SK-N-SH treated with all-trans-retinoic acid at 6 μM for 48 hours (cell line): ENCODE measurements at regions not wholly inside any gene's neighbourhood (a gene's known extent, or its start where the extent isn't known, plus 50 kb on each side); places are given as distances from the start of the nearest gene placed in this dataset.

Experiments used
- ATAC-seq: fragments of 200-7000 bp; cut with Tn5 transposase; 3 replicates; pipeline ENCODE4 v1.9.1; 2020; ENCODE audit warnings: mild to moderate bottlenecking, moderate library complexity
- ARNTL ChIP-seq: fragments of 450-650 bp; formaldehyde crosslinking; IDR thresholded peaks from 2 replicates; pipeline ENCODE4 v1.5.0; 2020; ENCODE audit warnings: low read depth, mild to moderate bottlenecking, moderate library complexity, borderline replicate concordance
- BACH2 ChIP-seq: fragments of 250-450 bp; sonication (Bioruptor Pico); IDR thresholded peaks from 2 replicates; pipeline ENCODE4 v1.9.0; 2021; ENCODE audit warnings: mild to moderate bottlenecking, borderline replicate concordance
- CREB5 ChIP-seq: fragments of 250-450 bp; sonication (Bioruptor Pico); IDR thresholded peaks from 2 replicates; pipeline ENCODE4 v1.5.1; 2020; ENCODE audit warnings: low read depth, mild to moderate bottlenecking, moderate library complexity
- CSDC2 ChIP-seq: fragments of 250-450 bp; sonication (Bioruptor Pico); IDR thresholded peaks from 2 replicates; pipeline ENCODE4 v1.5.0; 2020; ENCODE audit warnings: mild to moderate bottlenecking, moderate library complexity
- CSRNP3 ChIP-seq: fragments of 250-450 bp; sonication (Bioruptor Pico); IDR thresholded peaks from 2 replicates; pipeline ENCODE4 v1.5.1; 2021; ENCODE audit warnings: mild to moderate bottlenecking, moderate library complexity
- ESRRG ChIP-seq: fragments of 250-450 bp; sonication (Bioruptor Pico); IDR thresholded peaks from 2 replicates; pipeline ENCODE4 v1.6.1; 2021; ENCODE audit warnings: mild to moderate bottlenecking
- ISL1 ChIP-seq: fragments of 250-450 bp; sonication (Bioruptor Pico); IDR thresholded peaks from 2 replicates; pipeline ENCODE4 v2.1.2; 2022; ENCODE audit warnings: mild to moderate bottlenecking, moderate library complexity
- OSR1 ChIP-seq: fragments of 250-450 bp; sonication (Bioruptor Pico); IDR thresholded peaks from 2 replicates; pipeline ENCODE4 v1.8.0; 2022; ENCODE audit warnings: moderate library complexity, mild to moderate bottlenecking, inconsistent platforms
- PATZ1 ChIP-seq: fragments of 250-450 bp; sonication (Bioruptor Pico); IDR thresholded peaks from 2 replicates; pipeline ENCODE4 v1.8.0; 2020; ENCODE audit warnings: mild to moderate bottlenecking, moderate library complexity, borderline replicate concordance
- POU6F1 ChIP-seq: fragments of 250-450 bp; sonication (Bioruptor Pico); IDR thresholded peaks from 2 replicates; pipeline ENCODE4 v1.8.0; 2021; ENCODE audit warnings: low read depth, mild to moderate bottlenecking, moderate library complexity, borderline replicate concordance
- PPARA ChIP-seq: fragments of 250-450 bp; sonication (Bioruptor Pico); IDR thresholded peaks from 2 replicates; pipeline ENCODE4 v1.5.0; 2020; ENCODE audit warnings: mild to moderate bottlenecking, borderline replicate concordance
- SNAI2 ChIP-seq: fragments of 250-450 bp; sonication (Bioruptor Pico); IDR thresholded peaks from 2 replicates; pipeline ENCODE4 v1.5.0; 2020; ENCODE audit warnings: mild to moderate bottlenecking, moderate library complexity
- TCF4 ChIP-seq: fragments of 250-450 bp; sonication (Bioruptor Pico); IDR thresholded peaks from 2 replicates; pipeline ENCODE4 v1.8.0; 2021; ENCODE audit warnings: mild to moderate bottlenecking, moderate library complexity, borderline replicate concordance
- TOX ChIP-seq: fragments of 250-450 bp; sonication (Bioruptor Pico); IDR thresholded peaks from 2 replicates; pipeline ENCODE4 v1.8.0; 2021; ENCODE audit warnings: mild to moderate bottlenecking, moderate library complexity, borderline replicate concordance
- TSHZ2 ChIP-seq: fragments of 250-450 bp; sonication (Bioruptor Pico); IDR thresholded peaks from 2 replicates; pipeline ENCODE4 v1.5.0; 2020; ENCODE audit warnings: mild to moderate bottlenecking, moderate library complexity
- ZC3H10 ChIP-seq: fragments of 250-450 bp; sonication (Bioruptor Pico); IDR thresholded peaks from 2 replicates; pipeline ENCODE4 v1.5.1; 2021; ENCODE audit warnings: mild to moderate bottlenecking, moderate library complexity
- ZFP3 ChIP-seq: fragments of 250-450 bp; sonication (Bioruptor Pico); IDR thresholded peaks from 2 replicates; pipeline ENCODE4 v1.5.0; 2020; ENCODE audit warnings: mild to moderate bottlenecking, moderate library complexity
- ZFP30 ChIP-seq: fragments of 450-650 bp; formaldehyde crosslinking; IDR thresholded peaks from 2 replicates; pipeline ENCODE4 v1.5.0; 2022; ENCODE audit warnings: mild to moderate bottlenecking, moderate library complexity
- ZNF565 ChIP-seq: fragments of 450-650 bp; formaldehyde crosslinking; conservative IDR thresholded peaks from 2 replicates; pipeline ENCODE4 v1.5.0; 2020; ENCODE audit warnings: low read depth, mild to moderate bottlenecking, moderate library complexity
- ZNF70 ChIP-seq: fragments of 450-650 bp; formaldehyde crosslinking; IDR thresholded peaks from 2 replicates; pipeline ENCODE4 v1.5.0; 2020; ENCODE audit warnings: mild to moderate bottlenecking, moderate library complexity
- ZNF8 ChIP-seq: fragments of 450-650 bp; formaldehyde crosslinking; IDR thresholded peaks from 2 replicates; pipeline ENCODE4 v1.5.0; 2020; ENCODE audit warnings: mild to moderate bottlenecking, moderate library complexity

- TF ChIP-seq SNAI2 (CRISPR knock-in tag) (no peak), ZC3H10 (CRISPR knock-in tag) (no peak), ARNTL (no peak), PPARA (CRISPR knock-in tag) (no peak), ESRRG (no peak), ZFP3 (no peak), BACH2 (CRISPR knock-in tag) (no peak), TCF4 (no peak)
- no peak for ATAC-seq
These were observed 382.8 kb downstream of the EPM2A start for GRCh38 chr6:145352382-145353080.

GRCh38 chr6:145360865-145361264 is 374.5 kb downstream of the EPM2A start:
- no peak for ATAC-seq
- no peak for TF ChIP-seq TCF4
- no peak for TF ChIP-seq ESRRG

GRCh38 chr6:145367149-145367548 is 368.2 kb downstream of the EPM2A start:
- no peak for ATAC-seq
- TF ChIP-seq POU6F1 (CRISPR knock-in tag) = no peak
- no peak for TF ChIP-seq ARNTL
- no peak for TF ChIP-seq BACH2 (CRISPR knock-in tag)
- no peak for TF ChIP-seq CSDC2 (CRISPR knock-in tag)
- TF ChIP-seq ZNF8 (CRISPR knock-in tag) = no peak
- TF ChIP-seq CREB5 (CRISPR knock-in tag) = no peak
- TF ChIP-seq TCF4 = no peak
- TF ChIP-seq TSHZ2 (CRISPR knock-in tag) = no peak
- TF ChIP-seq ISL1 (CRISPR knock-in tag) = no peak
- no peak for TF ChIP-seq ZNF565 (CRISPR knock-in tag)
- TF ChIP-seq CSRNP3 = no peak
- no peak for TF ChIP-seq OSR1 (CRISPR knock-in tag)

GRCh38 chr6:145368075-145368474 is 367.2 kb downstream of the EPM2A start:
- ATAC-seq = no peak
- TF ChIP-seq ESRRG = no peak
- TF ChIP-seq BACH2 (CRISPR knock-in tag) = no peak
- no peak for TF ChIP-seq TCF4
- no peak for TF ChIP-seq ZNF70 (CRISPR knock-in tag)
- no peak for TF ChIP-seq ZNF8 (CRISPR knock-in tag)
- TF ChIP-seq OSR1 (CRISPR knock-in tag) = no peak

- no peak for ATAC-seq
- TF ChIP-seq PPARA (CRISPR knock-in tag) = no peak
- no peak for TF ChIP-seq PATZ1 (CRISPR knock-in tag)
- no peak for TF ChIP-seq ZNF70 (CRISPR knock-in tag)
- TF ChIP-seq ARNTL = no peak
- TF ChIP-seq CSRNP3 = no peak
- no peak for TF ChIP-seq TOX (CRISPR knock-in tag)
- no peak for TF ChIP-seq ZFP30 (CRISPR knock-in tag)
- TF ChIP-seq ZC3H10 (CRISPR knock-in tag) = no peak
These were observed 364.8 kb downstream of the EPM2A start for GRCh38 chr6:145370559-145370958.
